Activated CD4-positive, alpha-beta T cell treated with anti-CD3 and anti-CD28 coated beads, Interleukin-2, amount 50 U/mL, for 16 hours (primary cell): ENCODE measurements at regions not wholly inside any gene's neighbourhood (a gene's known extent, or its start where the extent isn't known, plus 50 kb on each side); places are given as distances from the start of the nearest gene placed in this dataset.
A peak's percentile ranks its signal among the peaks of the same experiment; 100 is the strongest.

Source experiments
- DNase-seq: peaks from one replicate; pipeline ENCODE4 v3.0.0-alpha.2; 2020

DNA sequence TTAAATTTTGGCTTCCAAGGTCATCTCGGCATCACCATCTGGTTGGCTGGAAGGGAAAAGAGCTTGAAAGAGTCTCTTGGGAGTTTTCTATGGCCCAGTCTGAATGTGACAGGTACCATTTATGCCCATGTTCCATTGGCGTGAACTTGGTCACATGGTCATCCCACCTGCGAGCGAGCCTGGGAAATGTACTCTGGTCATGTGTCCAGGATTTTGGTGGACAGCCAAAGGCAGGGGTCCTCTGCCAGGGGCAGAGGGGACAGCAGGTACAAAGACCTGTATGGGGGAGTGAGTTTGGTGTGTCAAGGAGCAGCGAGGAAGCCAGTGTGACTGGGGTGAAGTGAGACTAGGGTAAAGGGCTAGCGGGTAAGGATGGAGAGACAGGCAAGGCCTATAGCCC is 112.6 kb downstream of the CDC5L start:
- DNase-seq: no peak

DNA sequence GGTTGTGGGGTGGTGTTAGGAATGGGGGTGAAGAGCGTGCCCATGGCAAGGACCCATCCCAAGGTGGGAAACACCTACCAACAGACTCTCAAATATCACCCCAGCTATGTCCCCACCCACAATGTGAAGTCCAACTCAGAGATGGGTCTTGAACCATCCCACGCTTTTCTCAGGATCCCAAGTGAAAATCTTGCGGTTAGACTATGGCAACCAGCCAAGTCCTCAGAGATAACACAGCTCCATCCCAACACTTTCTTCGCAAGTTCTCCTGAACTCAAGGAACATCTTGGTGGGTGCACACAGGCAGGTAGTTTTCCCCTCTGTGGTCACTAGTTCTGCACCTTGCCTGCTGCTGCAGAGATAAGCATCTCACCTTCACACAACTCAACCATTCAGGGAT is 116.0 kb downstream of the CDC5L start:
- no peak for DNase-seq

GRCh38 chr6:44504301-44504791 is 116.8 kb downstream of the CDC5L start:
- no peak for DNase-seq

DNA sequence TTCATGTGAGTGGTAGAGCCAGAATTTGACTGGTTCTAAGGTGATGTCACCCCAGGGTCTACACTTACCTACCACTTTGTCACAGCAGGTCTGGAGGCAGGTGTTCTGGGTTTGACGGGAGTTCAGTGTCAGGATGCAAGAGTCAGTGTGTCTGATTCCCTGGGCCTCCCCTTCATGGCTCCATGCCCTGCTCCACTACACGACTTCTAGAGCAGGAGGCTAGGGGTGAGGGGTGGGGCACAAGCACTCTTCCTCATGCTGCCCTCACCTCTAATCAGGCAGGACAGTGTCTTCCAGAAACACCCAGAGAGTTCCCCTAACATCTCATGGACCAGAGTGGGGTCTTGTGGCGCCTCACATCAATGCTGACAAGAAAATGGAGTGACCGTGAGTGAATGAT is 118.2 kb downstream of the CDC5L start:
- DNase-seq: no peak

GRCh38 chr6:44507014-44507413 is 119.5 kb downstream of the CDC5L start:
- DNase-seq: no peak

DNA sequence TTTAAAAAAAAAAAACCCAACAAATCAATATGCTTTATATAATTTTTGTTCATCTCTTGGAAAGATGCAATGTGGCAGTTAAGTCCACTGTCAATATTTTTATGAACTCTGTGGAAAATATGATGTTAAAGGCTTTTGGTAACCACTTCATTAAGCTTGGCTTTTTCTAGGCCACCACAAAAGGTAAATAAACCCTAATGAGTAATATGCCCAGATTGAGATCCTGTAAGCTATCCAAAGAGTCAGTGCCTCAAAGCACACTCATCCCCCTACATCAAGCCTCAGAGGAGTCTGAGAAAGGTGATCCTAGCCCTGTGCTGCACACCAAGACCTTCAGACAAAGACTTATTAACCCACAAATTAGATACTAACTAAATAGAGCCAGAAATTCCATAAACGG is 121.1 kb downstream of the CDC5L start:
- DNase-seq: no peak

- DNase-seq: no peak
Measured at GRCh38 chr6:44511126-44511525, 123.6 kb downstream of the CDC5L start.

GRCh38 chr6:44512868-44513741 is 125.6 kb downstream of the CDC5L start:
- no peak for DNase-seq

- DNase-seq: no peak
Measured at GRCh38 chr6:44514085-44514484, 126.6 kb downstream of the CDC5L start.

GRCh38 chr6:44514576-44515193 is 127.2 kb downstream of the CDC5L start:
- no peak for DNase-seq

- no peak for DNase-seq
Measured at GRCh38 chr6:44522871-44523270, 135.4 kb downstream of the CDC5L start.

DNA sequence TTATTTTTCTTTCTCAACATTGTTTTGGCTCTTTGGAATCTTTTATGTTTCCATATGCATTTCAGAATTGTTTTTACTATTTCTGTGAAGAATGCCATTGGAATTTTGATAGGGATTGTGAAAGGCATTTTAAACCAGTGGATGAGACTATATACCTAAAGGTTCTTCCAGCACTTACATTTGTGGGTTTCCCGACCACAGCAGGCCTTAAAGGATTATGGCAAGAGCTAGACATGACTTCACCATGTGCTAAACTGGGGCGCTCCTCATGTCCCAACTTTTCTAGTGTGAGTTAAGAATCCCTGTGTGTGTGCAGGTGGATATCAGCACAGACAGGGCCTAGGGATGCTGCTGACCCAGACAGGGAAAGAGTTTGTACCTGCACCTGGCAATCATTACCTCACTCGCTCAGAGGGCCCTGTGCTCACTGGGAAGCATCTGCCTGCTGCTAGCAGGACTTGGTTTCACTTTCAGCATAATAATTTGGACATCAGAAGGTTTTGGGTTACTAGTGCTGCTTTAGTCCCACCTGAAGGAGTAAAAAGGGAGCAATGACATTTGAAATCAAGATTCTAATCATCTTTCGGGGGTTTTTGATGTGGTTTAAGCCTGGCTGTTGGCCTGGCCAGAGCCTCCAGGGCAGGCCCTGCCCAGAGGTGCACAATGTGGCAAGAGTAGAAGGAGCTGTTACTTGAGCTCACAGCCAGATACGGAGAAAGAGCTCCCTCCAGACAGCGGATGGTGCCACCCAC is 137.1 kb downstream of the CDC5L start:
- no peak for DNase-seq

DNA sequence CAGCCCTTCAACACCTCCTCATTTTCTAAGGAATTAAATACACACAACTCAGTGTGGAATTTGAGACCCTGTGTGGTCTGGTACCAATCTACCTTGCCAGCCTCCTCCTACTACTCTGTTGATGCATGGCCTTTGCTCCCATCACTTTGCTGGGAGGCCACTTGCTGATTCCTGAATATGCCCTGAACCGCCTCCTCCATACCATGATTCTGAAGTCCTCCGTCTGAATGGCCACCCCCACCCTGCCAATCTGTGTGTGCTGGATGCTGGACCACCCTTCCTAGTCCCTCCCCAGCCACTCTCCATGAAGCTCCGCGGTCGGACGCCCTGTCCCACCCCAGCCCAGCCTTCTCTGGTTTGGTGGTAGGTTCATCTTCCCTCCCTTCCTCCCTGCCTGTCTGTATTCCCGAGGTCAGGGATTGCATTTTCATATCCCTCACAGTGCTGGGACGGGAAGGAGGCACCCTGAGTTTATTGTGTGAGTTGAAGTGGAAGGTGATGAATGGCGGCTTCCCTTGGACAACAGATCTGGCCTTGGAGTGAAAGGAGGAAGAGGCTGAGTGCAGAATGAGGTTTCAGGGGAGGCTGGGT is 138.3 kb downstream of the CDC5L start:
- no peak for DNase-seq

- peak; percentile 38 for DNase-seq
Measured at GRCh38 chr6:44527181-44527580, 139.7 kb downstream of the CDC5L start.

GRCh38 chr6:44527583-44528369 is 140.3 kb downstream of the CDC5L start:
- DNase-seq: no peak

GRCh38 chr6:44528370-44528644 is 140.8 kb downstream of the CDC5L start:
- no peak for DNase-seq

GRCh38 chr6:44528716-44529115 is 141.2 kb downstream of the CDC5L start:
- DNase-seq: no peak

DNA sequence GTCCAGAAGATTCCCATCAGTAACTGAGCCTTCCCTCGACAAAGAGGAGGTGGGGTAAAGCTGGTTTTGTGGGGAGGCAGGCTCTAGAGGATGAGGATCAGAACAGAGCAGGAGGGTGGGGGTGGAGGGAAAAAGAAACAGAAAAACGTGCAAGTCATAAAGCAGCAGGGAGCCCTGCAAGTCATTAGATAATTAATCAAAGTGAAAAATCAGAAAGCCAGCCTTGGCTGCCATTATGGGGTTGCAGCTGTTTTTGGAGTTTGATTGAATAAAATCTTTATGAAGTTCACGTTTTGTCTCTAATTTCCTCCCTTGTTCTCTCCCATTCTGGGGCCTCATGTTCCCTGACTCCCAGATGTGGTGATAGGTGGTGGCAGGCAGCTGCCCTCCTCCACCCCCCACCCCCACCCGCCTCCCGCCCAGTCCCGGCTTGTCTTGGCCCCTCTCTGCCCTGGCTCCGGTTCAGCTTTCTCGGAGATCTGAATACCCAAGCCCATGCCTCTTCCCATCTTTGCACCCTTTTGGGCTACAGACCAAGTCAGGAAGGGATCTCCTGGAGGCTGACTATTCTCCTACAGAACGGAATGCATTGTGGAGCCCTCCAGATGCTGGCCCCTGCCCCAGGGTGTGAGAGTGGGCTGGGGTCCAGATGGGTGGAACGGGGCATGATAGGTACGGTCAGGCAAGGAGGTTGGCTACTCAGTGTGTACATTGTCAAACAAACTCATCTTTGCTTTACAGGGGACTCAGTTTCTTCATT is 141.8 kb downstream of the CDC5L start:
- no peak for DNase-seq

- no peak for DNase-seq
Measured at GRCh38 chr6:44530209-44530909, 142.9 kb downstream of the CDC5L start.

GRCh38 chr6:44530910-44531234 is 143.4 kb downstream of the CDC5L start:
- DNase-seq: no peak

GRCh38 chr6:44531442-44532015 is 144.0 kb downstream of the CDC5L start:
- no peak for DNase-seq
